ENCODE measurements at regions not wholly inside any gene's neighbourhood (a gene's known extent, or its start where the extent isn't known, plus 50 kb on each side); places are given as distances from the start of the nearest gene placed in this dataset.

GRCh38 chr9:81207651-81208050 lies 481.7 kb downstream of the TLE1 start:
- no peak for TF ChIP-seq CTCF (conservative IDR thresholded peaks at IDR 0.05 in 1 of 2, IDR thresholded peaks at IDR 0.05 in 1 of 2; ENCODE audit: extremely low read depth in 1 of 2, insufficient read depth in 1 of 2, low read depth in 1 of 2, low read length in 2 of 2)
- no peak for TF ChIP-seq EZH2 (IDR thresholded peaks at IDR 0.05; ENCODE audit: borderline replicate concordance, low read length)

Data from mammary epithelial cell (primary cell).